ENCODE measurements at regions not wholly inside any gene's neighbourhood (a gene's known extent, or its start where the extent isn't known, plus 50 kb on each side); places are given as distances from the start of the nearest gene placed in this dataset.

DNA sequence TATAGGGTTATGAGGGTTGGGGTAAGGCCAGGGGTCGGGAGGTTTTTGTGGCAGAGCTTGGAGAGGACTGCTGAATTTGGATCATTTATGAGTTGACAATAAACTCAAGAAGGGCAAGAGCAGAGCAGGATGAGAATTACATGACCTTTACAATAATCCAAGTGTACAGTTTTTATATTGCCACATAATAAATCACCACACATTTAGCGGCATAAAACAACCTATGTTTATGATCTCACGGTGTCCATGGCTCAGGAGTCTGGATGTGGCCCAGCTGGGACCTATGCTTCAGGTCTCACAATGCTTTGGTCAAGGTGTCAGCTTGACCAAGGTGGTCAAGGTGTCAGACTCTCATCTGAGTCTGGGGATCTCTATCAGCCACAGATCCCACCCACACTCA lies 118.3 kb upstream of the WSCD1 start:
- TF ChIP-seq, protein P1, sequence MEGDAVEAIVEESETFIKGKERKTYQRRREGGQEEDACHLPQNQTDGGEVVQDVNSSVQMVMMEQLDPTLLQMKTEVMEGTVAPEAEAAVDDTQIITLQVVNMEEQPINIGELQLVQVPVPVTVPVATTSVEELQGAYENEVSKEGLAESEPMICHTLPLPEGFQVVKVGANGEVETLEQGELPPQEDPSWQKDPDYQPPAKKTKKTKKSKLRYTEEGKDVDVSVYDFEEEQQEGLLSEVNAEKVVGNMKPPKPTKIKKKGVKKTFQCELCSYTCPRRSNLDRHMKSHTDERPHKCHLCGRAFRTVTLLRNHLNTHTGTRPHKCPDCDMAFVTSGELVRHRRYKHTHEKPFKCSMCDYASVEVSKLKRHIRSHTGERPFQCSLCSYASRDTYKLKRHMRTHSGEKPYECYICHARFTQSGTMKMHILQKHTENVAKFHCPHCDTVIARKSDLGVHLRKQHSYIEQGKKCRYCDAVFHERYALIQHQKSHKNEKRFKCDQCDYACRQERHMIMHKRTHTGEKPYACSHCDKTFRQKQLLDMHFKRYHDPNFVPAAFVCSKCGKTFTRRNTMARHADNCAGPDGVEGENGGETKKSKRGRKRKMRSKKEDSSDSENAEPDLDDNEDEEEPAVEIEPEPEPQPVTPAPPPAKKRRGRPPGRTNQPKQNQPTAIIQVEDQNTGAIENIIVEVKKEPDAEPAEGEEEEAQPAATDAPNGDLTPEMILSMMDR (IDR thresholded peaks at IDR 0.05; ENCODE audit: insufficient read depth, low read depth, low read length), result no peak
- no peak for TF ChIP-seq EZH2 (IDR thresholded peaks at IDR 0.05; ENCODE audit: insufficient read depth, low read length)
